Activated CD8-positive, alpha-beta memory T cell treated with anti-CD3 and anti-CD28 coated beads for 24 hours (primary cell): ENCODE measurements at regions not wholly inside any gene's neighbourhood (a gene's known extent, or its start where the extent isn't known, plus 50 kb on each side); places are given as distances from the start of the nearest gene placed in this dataset.
A peak's percentile ranks its signal among the peaks of the same experiment; 100 is the strongest.

Experiments
- DNase-seq: peaks from one replicate; pipeline ENCODE4 v3.0.0-alpha.2; 2020

- DNase-seq: no peak
Measured at GRCh38 chr7:155874411-155874810, 62.1 kb upstream of the SHH start.

- no peak for DNase-seq
Measured at GRCh38 chr7:155874010-155874409, 61.7 kb upstream of the SHH start.

- DNase-seq: peak; percentile 26
Measured at GRCh38 chr7:155872678-155873369, 60.6 kb upstream of the SHH start.

GRCh38 chr7:155871211-155871610, 58.9 kb upstream of the SHH start:
- peak; percentile 13 for DNase-seq

GRCh38 chr7:155870334-155871180, 58.3 kb upstream of the SHH start:
- peak; percentile 32 for DNase-seq

GRCh38 chr7:155869784-155870076, 57.5 kb upstream of the SHH start:
- DNase-seq: peak; percentile 11

- peak; percentile 24 for DNase-seq
Measured at GRCh38 chr7:155868955-155869783, 56.9 kb upstream of the SHH start.

- DNase-seq: no peak
Measured at GRCh38 chr7:155867734-155868400, 55.6 kb upstream of the SHH start.

GRCh38 chr7:155867280-155867679, 55.0 kb upstream of the SHH start:
- no peak for DNase-seq

- DNase-seq: peak; percentile 49
Measured at GRCh38 chr7:155865830-155866525, 53.7 kb upstream of the SHH start.

- DNase-seq: peak; percentile 45
Measured at GRCh38 chr7:155864991-155865690, 52.9 kb upstream of the SHH start.

- DNase-seq: peak; percentile 19
Measured at GRCh38 chr7:155864271-155864985, 52.2 kb upstream of the SHH start.

GRCh38 chr7:155863721-155864151, 51.5 kb upstream of the SHH start:
- DNase-seq: peak; percentile 37

GRCh38 chr7:155862123-155862892, 50.0 kb upstream of the SHH start:
- DNase-seq: peak; percentile 15
